Spleen (tissue), 7 donors: ENCODE measurements at regions not wholly inside any gene's neighbourhood (a gene's known extent, or its start where the extent isn't known, plus 50 kb on each side); places are given as distances from the start of the nearest gene placed in this dataset.
"Not testable (repeated sequence)": the region's sequence is repeated elsewhere in the genome, so short reads cannot be mapped to it uniquely, and the experiment has no call there.

Experiments used
- POLR2A ChIP-seq, 3 donors: fragments of 450-650 bp; IDR thresholded peaks; one replicate each; pipeline ENCODE4 v1.5.1; 2017; ENCODE audit warnings: antibody characterized with exemption in 3 of 3, mild to moderate bottlenecking in 1 of 3
- TF ChIP-seq, protein P1 (sequence below), 11 experiments: fragments of 200-600 bp in 7 of 11; fragments of 450-650 bp in 4 of 11; sonication (generic) in 4 of 11; IDR thresholded peaks in 8 of 11; conservative IDR thresholded peaks in 3 of 11; 1 replicate in 7 of 11; 2 replicates in 4 of 11; pipeline versions ENCODE4 v1.4.0 to v1.8.0; 2016 to 2021; ENCODE audit warnings: antibody characterized with exemption in 11 of 11, inconsistent platforms in 4 of 11, mild to moderate bottlenecking in 1 of 11
- donor health status: DM: no; HTN: no; CAD: no; lungs with moderate emphysema.
- donor health status: DM: no; HTN: no; CAD: no.
- donor health status: DM: no; HTN: no; CAD: no.

GRCh38 chr9:67477465-67477864 is 381.3 kb upstream of the ANKRD20A1 start:
- TF ChIP-seq, protein P1, sequence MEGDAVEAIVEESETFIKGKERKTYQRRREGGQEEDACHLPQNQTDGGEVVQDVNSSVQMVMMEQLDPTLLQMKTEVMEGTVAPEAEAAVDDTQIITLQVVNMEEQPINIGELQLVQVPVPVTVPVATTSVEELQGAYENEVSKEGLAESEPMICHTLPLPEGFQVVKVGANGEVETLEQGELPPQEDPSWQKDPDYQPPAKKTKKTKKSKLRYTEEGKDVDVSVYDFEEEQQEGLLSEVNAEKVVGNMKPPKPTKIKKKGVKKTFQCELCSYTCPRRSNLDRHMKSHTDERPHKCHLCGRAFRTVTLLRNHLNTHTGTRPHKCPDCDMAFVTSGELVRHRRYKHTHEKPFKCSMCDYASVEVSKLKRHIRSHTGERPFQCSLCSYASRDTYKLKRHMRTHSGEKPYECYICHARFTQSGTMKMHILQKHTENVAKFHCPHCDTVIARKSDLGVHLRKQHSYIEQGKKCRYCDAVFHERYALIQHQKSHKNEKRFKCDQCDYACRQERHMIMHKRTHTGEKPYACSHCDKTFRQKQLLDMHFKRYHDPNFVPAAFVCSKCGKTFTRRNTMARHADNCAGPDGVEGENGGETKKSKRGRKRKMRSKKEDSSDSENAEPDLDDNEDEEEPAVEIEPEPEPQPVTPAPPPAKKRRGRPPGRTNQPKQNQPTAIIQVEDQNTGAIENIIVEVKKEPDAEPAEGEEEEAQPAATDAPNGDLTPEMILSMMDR (IDR thresholded peaks at IDR 0.05 in 8 of 11, conservative IDR thresholded peaks at IDR 0.05 in 3 of 11) = not testable (repeated sequence)
- not testable (repeated sequence) for TF ChIP-seq POLR2A (IDR thresholded peaks at IDR 0.05)
